HepG2 (cell line): ENCODE measurements at regions not wholly inside any gene's neighbourhood (a gene's known extent, or its start where the extent isn't known, plus 50 kb on each side); places are given as distances from the start of the nearest gene placed in this dataset.

Experiments
- ATF7-NPFF ChIP-seq: sonication (generic); formaldehyde crosslinking; IDR thresholded peaks from 2 replicates; pipeline ENCODE4 v1.8.1; 2023; ENCODE audit warnings: mild to moderate bottlenecking, low read depth, missing genetic modification reagents, moderate library complexity
- CREB1 ChIP-seq, 2 experiments: fragments of 450-650 bp in 1 of 2; IDR thresholded peaks; 2 replicates each; pipeline ENCODE4 v1.6.1; 2016 to 2017; ENCODE audit warnings: control low read depth in 1 of 2, mild to moderate bottlenecking in 1 of 2, missing compliant biosample characterization in 1 of 2, missing genetic modification characterization in 1 of 2
- HOXD1 ChIP-seq: sonication (generic); formaldehyde crosslinking; IDR thresholded peaks from 2 replicates; pipeline ENCODE4 v1.5.0; 2020; ENCODE audit warnings: missing genetic modification reagents
- KIAA2018 ChIP-seq: sonication (generic); formaldehyde crosslinking; IDR thresholded peaks from 2 replicates; pipeline ENCODE4 v1.5.0; 2020; ENCODE audit warnings: mild to moderate bottlenecking, missing genetic modification reagents, borderline replicate concordance
- MAFK ChIP-seq, 2 experiments: IDR thresholded peaks in 1 of 2; conservative IDR thresholded peaks in 1 of 2; 2 replicates each; pipeline ENCODE4 v1.6.1; 2011; ENCODE audit warnings: improper control_type of control experiment in 2 of 2, low read length in 2 of 2
- MXD4 ChIP-seq: IDR thresholded peaks from 2 replicates; pipeline ENCODE4 v1.6.1; 2016; ENCODE audit warnings: mild to moderate bottlenecking, missing biosample characterization, missing genetic modification reagents
- NR2C2 ChIP-seq: sonication (generic); formaldehyde crosslinking; IDR thresholded peaks from 2 replicates; pipeline ENCODE4 v1.4.0; 2020; ENCODE audit warnings: missing genetic modification reagents, mild to moderate bottlenecking, moderate library complexity, borderline replicate concordance
- NR2F1 ChIP-seq, 2 experiments: fragments of 450-650 bp in 1 of 2; formaldehyde crosslinking in 1 of 2; IDR thresholded peaks; 2 replicates each; pipeline versions ENCODE4 v1.5.0 to v1.6.1; 2016 to 2020; ENCODE audit warnings: mild to moderate bottlenecking in 1 of 2, missing compliant biosample characterization in 1 of 2, missing genetic modification reagents in 1 of 2, moderate library complexity in 1 of 2
- ZBTB7B ChIP-seq: sonication (generic); formaldehyde crosslinking; IDR thresholded peaks from 2 replicates; pipeline ENCODE4 v1.4.0; 2020; ENCODE audit warnings: missing genetic modification reagents
- ZKSCAN1 ChIP-seq: fragments of 150-350 bp; IDR thresholded peaks from 2 replicates; pipeline ENCODE4 v1.6.1; 2014; ENCODE audit warnings: low read length
- ZNF225 ChIP-seq: sonication (generic); formaldehyde crosslinking; IDR thresholded peaks from 2 replicates; pipeline ENCODE4 v1.4.0; 2020; ENCODE audit warnings: mild to moderate bottlenecking, missing genetic modification reagents
- ZNF33B ChIP-seq: sonication (generic); formaldehyde crosslinking; IDR thresholded peaks from 2 replicates; pipeline ENCODE4 v1.5.1; 2020; ENCODE audit warnings: mild to moderate bottlenecking, missing genetic modification reagents
- ZNF672 ChIP-seq: sonication (generic); formaldehyde crosslinking; IDR thresholded peaks from 2 replicates; pipeline ENCODE4 v1.8.1; 2022; ENCODE audit warnings: missing genetic modification reagents
- TF ChIP-seq, protein P1 (sequence below): sonication (generic); formaldehyde crosslinking; IDR thresholded peaks from 2 replicates; pipeline ENCODE4 v1.4.0; 2020; ENCODE audit warnings: missing genetic modification reagents, mild to moderate bottlenecking, borderline replicate concordance
- TF ChIP-seq, protein P2 (sequence below): sonication (generic); formaldehyde crosslinking; IDR thresholded peaks from 2 replicates; pipeline ENCODE4 v1.8.1; 2023; ENCODE audit warnings: mild to moderate bottlenecking, missing genetic modification reagents, borderline replicate concordance
- TF ChIP-seq, protein P3 (sequence below): sonication (generic); formaldehyde crosslinking; IDR thresholded peaks from 2 replicates; pipeline ENCODE4 v1.4.0; 2020; ENCODE audit warnings: missing genetic modification reagents, mild to moderate bottlenecking, borderline replicate concordance

GRCh38 chr12:16939871-16940306 lies 333.9 kb upstream of the LMO3 start (continued):
- TF ChIP-seq, protein P1, sequence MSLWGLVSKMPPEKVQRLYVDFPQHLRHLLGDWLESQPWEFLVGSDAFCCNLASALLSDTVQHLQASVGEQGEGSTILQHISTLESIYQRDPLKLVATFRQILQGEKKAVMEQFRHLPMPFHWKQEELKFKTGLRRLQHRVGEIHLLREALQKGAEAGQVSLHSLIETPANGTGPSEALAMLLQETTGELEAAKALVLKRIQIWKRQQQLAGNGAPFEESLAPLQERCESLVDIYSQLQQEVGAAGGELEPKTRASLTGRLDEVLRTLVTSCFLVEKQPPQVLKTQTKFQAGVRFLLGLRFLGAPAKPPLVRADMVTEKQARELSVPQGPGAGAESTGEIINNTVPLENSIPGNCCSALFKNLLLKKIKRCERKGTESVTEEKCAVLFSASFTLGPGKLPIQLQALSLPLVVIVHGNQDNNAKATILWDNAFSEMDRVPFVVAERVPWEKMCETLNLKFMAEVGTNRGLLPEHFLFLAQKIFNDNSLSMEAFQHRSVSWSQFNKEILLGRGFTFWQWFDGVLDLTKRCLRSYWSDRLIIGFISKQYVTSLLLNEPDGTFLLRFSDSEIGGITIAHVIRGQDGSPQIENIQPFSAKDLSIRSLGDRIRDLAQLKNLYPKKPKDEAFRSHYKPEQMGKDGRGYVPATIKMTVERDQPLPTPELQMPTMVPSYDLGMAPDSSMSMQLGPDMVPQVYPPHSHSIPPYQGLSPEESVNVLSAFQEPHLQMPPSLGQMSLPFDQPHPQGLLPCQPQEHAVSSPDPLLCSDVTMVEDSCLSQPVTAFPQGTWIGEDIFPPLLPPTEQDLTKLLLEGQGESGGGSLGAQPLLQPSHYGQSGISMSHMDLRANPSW: no peak
- no peak for TF ChIP-seq ZNF672
- TF ChIP-seq NR2F1 (CRISPR knock-in tag; IDR thresholded peaks at IDR 0.05): no peak
- no peak for TF ChIP-seq NR2C2
- TF ChIP-seq ZNF225 (CRISPR knock-in tag): no peak
- peak; percentile 75 to 83 for TF ChIP-seq MAFK (conservative IDR thresholded peaks at IDR 0.05 in 1 of 2, IDR thresholded peaks at IDR 0.05 in 1 of 2; ENCODE audit: low read length in 2 of 2)
- no peak for TF ChIP-seq ATF7-NPFF (CRISPR knock-in tag)
- TF ChIP-seq, protein P2, sequence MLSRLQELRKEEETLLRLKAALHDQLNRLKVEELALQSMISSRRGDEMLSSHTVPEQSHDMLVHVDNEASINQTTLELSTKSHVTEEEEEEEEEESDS: no peak
- TF ChIP-seq CREB1 (IDR thresholded peaks at IDR 0.05): peak; percentile 78
- TF ChIP-seq CREB1 (CRISPR knock-in tag; IDR thresholded peaks at IDR 0.05): peak; percentile 48
- no peak for TF ChIP-seq ZBTB7B (CRISPR knock-in tag)
- TF ChIP-seq KIAA2018 (CRISPR knock-in tag): no peak
- TF ChIP-seq HOXD1 (CRISPR knock-in tag): no peak
- no peak for TF ChIP-seq ZNF33B (CRISPR knock-in tag)
- TF ChIP-seq, protein P3, sequence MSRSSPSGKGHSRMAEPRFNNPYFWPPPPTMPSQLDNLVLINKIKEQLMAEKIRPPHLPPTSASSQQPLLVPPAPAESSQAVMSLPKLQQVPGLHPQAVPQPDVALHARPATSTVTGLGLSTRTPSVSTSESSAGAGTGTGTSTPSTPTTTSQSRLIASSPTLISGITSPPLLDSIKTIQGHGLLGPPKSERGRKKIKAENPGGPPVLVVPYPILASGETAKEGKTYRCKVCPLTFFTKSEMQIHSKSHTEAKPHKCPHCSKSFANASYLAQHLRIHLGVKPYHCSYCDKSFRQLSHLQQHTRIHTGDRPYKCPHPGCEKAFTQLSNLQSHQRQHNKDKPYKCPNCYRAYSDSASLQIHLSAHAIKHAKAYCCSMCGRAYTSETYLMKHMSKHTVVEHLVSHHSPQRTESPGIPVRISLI (CRISPR knock-in tag): no peak
- TF ChIP-seq ZKSCAN1: no peak
- no peak for TF ChIP-seq MXD4 (CRISPR knock-in tag)
